Type B pancreatic cell (in vitro differentiated cells): ENCODE measurements at regions not wholly inside any gene's neighbourhood (a gene's known extent, or its start where the extent isn't known, plus 50 kb on each side); places are given as distances from the start of the nearest gene placed in this dataset.

Source experiments
- DNase-seq: peaks from one replicate; pipeline ENCODE4 v3.0.0; 2021; ENCODE audit warnings: mixed read lengths; ENCODE audit not compliant: unreplicated experiment; ENCODE audit errors: extremely low spot score
- H3K27ac Mint-ChIP-seq: 2 replicates; pipeline ENCODE4 v1.8.0; 2021; ENCODE audit warnings: mild to moderate bottlenecking, mixed read lengths
- H3K27me3 Mint-ChIP-seq: 2 replicates; pipeline ENCODE4 v1.8.0; 2021; ENCODE audit warnings: mixed read lengths
- H3K36me3 Mint-ChIP-seq: 2 replicates; pipeline ENCODE4 v1.8.0; 2021; ENCODE audit warnings: mixed read lengths
- H3K4me1 Mint-ChIP-seq: one replicate; pipeline ENCODE4 v1.8.0; 2021; ENCODE audit warnings: mixed read lengths; ENCODE audit not compliant: unreplicated experiment
- H3K4me3 Mint-ChIP-seq: 2 replicates; pipeline ENCODE4 v1.8.0; 2021; ENCODE audit warnings: mild to moderate bottlenecking, mixed read lengths
- H3K9me3 Mint-ChIP-seq: 2 replicates; pipeline ENCODE4 v1.8.0; 2021; ENCODE audit warnings: mixed read lengths
- TF ChIP-seq, protein P1 (sequence below): fragments of 200-600 bp; sonication (generic); conservative IDR thresholded peaks from 2 replicates; pipeline ENCODE4 v1.5.0; 2021; ENCODE audit warnings: antibody characterized with exemption, mild to moderate bottlenecking

DNA sequence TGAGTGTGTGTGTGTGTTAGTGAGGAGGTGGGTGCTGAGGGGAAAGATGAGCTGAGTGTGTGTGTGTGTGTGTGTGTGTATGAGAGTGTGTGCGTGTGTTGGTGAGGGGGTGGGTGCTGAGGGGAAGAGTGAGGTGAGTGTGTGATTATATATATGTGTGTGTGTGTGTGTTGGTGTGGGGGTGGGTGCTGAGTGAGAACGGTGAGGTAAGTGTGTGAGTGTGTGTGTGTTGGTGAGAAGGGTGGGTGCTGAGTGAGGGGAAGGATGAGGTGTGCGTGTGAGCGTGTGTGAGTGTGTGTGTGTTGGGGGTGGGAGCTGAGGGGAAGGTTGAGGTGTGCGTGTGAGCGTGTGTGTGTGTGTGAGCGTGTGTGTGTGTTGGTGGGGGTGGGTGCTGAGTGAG lies 322.0 kb upstream of the NT5C1B start:
- TF ChIP-seq, protein P1, sequence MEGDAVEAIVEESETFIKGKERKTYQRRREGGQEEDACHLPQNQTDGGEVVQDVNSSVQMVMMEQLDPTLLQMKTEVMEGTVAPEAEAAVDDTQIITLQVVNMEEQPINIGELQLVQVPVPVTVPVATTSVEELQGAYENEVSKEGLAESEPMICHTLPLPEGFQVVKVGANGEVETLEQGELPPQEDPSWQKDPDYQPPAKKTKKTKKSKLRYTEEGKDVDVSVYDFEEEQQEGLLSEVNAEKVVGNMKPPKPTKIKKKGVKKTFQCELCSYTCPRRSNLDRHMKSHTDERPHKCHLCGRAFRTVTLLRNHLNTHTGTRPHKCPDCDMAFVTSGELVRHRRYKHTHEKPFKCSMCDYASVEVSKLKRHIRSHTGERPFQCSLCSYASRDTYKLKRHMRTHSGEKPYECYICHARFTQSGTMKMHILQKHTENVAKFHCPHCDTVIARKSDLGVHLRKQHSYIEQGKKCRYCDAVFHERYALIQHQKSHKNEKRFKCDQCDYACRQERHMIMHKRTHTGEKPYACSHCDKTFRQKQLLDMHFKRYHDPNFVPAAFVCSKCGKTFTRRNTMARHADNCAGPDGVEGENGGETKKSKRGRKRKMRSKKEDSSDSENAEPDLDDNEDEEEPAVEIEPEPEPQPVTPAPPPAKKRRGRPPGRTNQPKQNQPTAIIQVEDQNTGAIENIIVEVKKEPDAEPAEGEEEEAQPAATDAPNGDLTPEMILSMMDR, result no peak
- no peak overlapping the region for H3K4me3 Mint-ChIP-seq
- DNase-seq, result no peak
- H3K9me3 Mint-ChIP-seq, result peaks cover 8% of the 10 kb centered on the region
- no peak overlapping the region for H3K27ac Mint-ChIP-seq
- peaks cover 9% of the 10 kb centered on the region for H3K27me3 Mint-ChIP-seq
- H3K36me3 Mint-ChIP-seq, result no peaks in the 10 kb centered on the region
- H3K4me1 Mint-ChIP-seq, result peaks cover 16% of the 10 kb centered on the region

DNA sequence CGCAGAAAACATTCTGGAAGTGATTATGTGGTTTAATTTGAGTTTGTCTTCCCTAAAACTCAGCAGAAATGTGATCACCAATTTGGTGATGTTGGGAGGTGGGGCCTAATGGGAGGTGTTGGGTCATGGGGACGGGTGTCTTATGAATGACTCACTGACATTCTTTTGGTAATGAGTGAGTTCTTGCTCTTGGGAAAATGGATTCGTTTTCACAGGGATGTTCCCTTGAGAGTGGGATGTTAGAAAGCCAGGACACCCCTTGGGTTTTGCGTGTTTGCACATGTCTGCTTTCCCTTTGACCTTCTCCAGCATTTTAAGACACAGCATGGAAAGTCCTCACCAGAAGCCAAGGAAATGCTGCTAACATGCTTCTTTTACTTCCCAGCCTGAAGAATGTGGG lies 321.5 kb upstream of the NT5C1B start:
- Mint-ChIP-seq H3K36me3 (no peaks in the 10 kb centered on the region), H3K4me3 (no peak overlapping the region), H3K27me3 (peaks cover 9% of the 10 kb centered on the region), H3K27ac (no peak overlapping the region), H3K9me3 (peaks cover 11% of the 10 kb centered on the region), H3K4me1 (peaks cover 16% of the 10 kb centered on the region)
- DNase-seq, result no peak
- TF ChIP-seq, protein P1, result no peak

DNA sequence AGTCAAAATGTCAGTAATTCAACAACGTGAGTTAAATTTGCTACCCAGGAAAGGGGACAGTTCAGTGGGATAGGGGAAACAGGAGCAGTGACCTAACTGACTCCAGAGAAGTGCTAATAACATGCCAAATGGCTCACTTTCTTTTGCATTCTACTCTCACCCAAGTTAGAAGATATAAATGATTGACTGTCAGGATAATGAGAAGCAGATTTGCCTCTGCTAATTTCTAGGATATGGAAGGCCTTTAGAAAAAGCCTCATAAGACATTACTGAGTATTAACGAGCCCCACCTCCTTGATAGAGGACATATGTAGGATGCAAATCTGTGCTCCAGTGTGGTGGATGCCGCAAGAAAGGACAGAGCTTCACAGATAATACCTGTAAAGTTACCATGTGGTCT lies 318.6 kb upstream of the NT5C1B start:
- Mint-ChIP-seq H3K4me3 (no peak overlapping the region), H3K9me3 (peaks cover 5% of the 10 kb centered on the region), H3K4me1 (peaks cover 11% of the 10 kb centered on the region), H3K36me3 (no peaks in the 10 kb centered on the region), H3K27me3 (no peaks in the 10 kb centered on the region), H3K27ac (no peak overlapping the region)
- DNase-seq, result no peak
- TF ChIP-seq, protein P1, result no peak

DNA sequence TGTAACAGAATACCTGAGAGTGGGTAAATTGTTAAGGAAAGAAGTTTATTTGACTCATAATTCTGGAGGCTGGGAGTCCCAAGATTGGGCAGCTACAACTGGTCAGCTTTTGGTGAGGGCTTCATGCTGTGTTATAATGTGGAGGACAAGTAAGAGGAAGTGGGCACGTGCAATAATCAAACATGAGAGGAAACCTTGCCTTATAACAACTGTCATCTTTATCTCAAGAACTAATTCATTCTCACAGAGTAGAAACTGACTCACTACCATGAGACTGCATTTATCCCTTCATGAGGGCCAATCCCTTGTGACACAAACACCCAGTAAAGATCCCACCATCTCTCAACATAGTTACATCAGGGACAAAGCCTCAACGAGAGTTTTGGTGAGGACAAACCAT lies 318.1 kb upstream of the NT5C1B start:
- Mint-ChIP-seq H3K9me3 (peaks cover 5% of the 10 kb centered on the region), H3K27ac (no peak overlapping the region)

DNA sequence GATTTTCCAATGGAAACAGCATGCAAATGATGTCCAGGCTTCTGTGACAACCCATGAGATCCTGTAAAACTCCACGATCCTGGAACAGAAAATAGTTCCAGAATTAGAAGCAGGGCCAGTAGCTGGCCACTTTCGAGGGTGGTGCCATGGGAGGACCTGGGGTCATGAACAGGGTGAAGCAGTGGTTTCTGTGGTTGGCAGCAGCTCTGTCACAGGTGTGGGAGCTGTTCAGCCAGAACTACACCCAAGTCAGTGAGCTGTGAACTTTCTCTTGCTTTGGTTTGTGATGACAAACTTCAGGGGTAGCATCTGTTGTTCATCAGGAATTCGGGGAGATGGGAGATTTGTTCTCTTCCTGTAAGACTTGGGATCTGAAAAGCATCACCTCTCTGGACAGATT lies 314.4 kb upstream of the NT5C1B start:
- TF ChIP-seq, protein P1, result no peak
- peaks cover 5% of the 10 kb centered on the region for H3K9me3 Mint-ChIP-seq
- H3K4me3 Mint-ChIP-seq, result no peak overlapping the region
- peaks cover 3% of the 10 kb centered on the region for H3K27me3 Mint-ChIP-seq
- H3K27ac Mint-ChIP-seq, result no peak overlapping the region
- peaks cover 14% of the 10 kb centered on the region for H3K4me1 Mint-ChIP-seq
- no peak for DNase-seq
- H3K36me3 Mint-ChIP-seq, result no peaks in the 10 kb centered on the region

More for the DNA sequence above, 318.1 kb upstream of the NT5C1B start:
- Mint-ChIP-seq H3K4me3 (no peak overlapping the region), H3K27me3 (no peaks in the 10 kb centered on the region), H3K36me3 (no peaks in the 10 kb centered on the region), H3K4me1 (peaks cover 11% of the 10 kb centered on the region)
- DNase-seq, result no peak
- TF ChIP-seq, protein P1, result no peak

DNA sequence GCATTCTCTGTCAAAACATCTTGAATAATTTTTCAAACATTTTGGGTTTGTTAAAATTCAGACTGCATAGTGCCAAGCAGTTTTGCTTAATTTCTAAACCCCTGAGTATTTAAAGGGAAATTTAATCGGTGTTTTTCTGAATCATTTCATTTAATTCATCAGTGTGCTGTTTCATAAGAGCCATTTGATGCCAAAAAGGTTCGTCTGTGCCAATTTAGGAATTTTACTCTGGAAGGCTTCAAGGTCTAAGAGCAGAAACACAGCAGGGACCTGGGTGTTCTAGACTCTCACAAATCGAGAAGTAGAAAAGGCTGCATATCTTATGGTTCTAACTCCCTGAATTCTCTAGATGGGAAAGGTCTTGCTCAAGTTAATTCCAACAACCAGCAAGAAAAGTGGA lies 311.9 kb upstream of the NT5C1B start:
- peaks cover 11% of the 10 kb centered on the region for H3K4me1 Mint-ChIP-seq
- TF ChIP-seq, protein P1, result no peak
- H3K27me3 Mint-ChIP-seq, result peaks cover 5% of the 10 kb centered on the region
- H3K27ac Mint-ChIP-seq, result no peak overlapping the region
- no peak for DNase-seq
- no peak overlapping the region for H3K4me3 Mint-ChIP-seq
- peaks cover 5% of the 10 kb centered on the region for H3K9me3 Mint-ChIP-seq
- H3K36me3 Mint-ChIP-seq, result no peaks in the 10 kb centered on the region
